HG03469 (cell line): ENCODE measurements at regions not wholly inside any gene's neighbourhood (a gene's known extent, or its start where the extent isn't known, plus 50 kb on each side); places are given as distances from the start of the nearest gene placed in this dataset.
A peak's percentile ranks its signal among the peaks of the same experiment; 100 is the strongest.

Source experiments
- ATAC-seq: cut with Tn5 transposase; IDR thresholded peaks from one replicate; pipeline ENCODE4 v1.9.1; 2021; ENCODE audit warnings: mild to moderate bottlenecking, moderate library complexity, moderate number of reproducible peaks; ENCODE audit not compliant: unreplicated experiment

- ATAC-seq: no peak
These were observed 69.8 kb upstream of the TMEM33 start for GRCh38 chr4:41865306-41865980.

- no peak for ATAC-seq
These were observed 76.1 kb upstream of the TMEM33 start for GRCh38 chr4:41859087-41859486.

DNA sequence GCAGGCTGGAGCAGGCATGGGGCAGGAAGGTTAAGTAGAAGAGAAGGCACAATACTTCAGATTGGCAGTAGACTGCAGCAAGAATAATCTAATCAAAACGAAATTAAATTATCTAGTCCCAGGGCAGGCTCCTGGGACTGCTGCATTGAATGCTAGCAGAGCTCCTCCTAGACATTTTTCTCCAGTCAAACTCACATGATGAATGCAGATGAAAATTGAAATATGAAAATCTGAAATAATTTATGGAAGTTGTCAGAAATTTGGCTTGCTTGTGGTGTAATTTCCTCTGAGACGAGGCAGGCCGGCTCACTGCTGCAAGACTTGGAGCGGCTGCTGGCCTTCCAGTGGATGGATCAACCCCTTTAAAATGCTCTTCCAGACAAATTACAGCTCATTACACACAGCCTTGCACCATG lies 78.0 kb upstream of the TMEM33 start:
- no peak for ATAC-seq

GRCh38 chr4:41856797-41857196 lies 78.4 kb upstream of the TMEM33 start:
- ATAC-seq: no peak

DNA sequence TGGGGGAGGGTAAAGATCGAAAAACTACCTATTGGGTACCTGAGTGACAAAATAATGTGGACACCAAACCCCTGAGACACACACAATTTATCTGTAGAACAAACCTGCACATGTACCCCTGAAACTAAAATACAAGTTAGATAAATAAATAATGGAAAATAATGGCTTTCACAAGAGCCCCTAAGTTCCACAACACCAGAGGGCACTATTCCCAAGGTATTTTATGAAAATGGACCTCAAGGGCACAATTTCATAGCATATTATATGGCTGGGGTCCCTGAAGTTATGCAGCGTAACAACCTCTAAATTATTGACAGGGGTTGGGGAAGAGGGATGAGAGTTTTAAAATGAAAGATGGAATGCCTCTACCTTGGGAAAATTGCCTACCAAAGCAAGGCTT lies 81.3 kb upstream of the TMEM33 start:
- no peak for ATAC-seq

DNA sequence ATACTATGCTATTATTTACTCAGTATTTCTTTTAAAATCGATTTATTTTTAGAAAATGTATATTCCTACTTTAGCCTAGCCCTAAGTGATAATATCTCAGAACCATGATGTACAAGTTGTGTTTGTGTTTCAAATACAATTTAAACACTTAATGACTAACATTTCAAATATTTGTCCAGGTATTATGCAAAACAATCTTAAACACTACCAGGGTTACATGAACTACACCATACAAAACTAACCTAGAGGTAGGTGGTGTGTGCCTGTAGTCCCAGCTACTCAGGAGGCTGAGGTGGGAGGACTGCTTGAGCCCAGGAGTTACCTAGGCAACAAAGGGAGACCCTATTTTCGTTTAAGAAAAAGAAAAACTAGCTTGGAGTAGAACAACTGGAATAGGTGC lies 83.0 kb upstream of the TMEM33 start:
- no peak for ATAC-seq

GRCh38 chr4:41851621-41852020 lies 83.6 kb upstream of the TMEM33 start:
- ATAC-seq: no peak

GRCh38 chr4:41844327-41844726 lies 90.9 kb upstream of the TMEM33 start:
- no peak for ATAC-seq

GRCh38 chr4:41839916-41840854 lies 91.7 kb upstream of the PHOX2B start:
- ATAC-seq: peak; percentile 83

GRCh38 chr4:41838590-41838989 lies 90.1 kb upstream of the PHOX2B start:
- no peak for ATAC-seq

GRCh38 chr4:41835321-41835995 lies 86.9 kb upstream of the PHOX2B start:
- ATAC-seq: no peak

DNA sequence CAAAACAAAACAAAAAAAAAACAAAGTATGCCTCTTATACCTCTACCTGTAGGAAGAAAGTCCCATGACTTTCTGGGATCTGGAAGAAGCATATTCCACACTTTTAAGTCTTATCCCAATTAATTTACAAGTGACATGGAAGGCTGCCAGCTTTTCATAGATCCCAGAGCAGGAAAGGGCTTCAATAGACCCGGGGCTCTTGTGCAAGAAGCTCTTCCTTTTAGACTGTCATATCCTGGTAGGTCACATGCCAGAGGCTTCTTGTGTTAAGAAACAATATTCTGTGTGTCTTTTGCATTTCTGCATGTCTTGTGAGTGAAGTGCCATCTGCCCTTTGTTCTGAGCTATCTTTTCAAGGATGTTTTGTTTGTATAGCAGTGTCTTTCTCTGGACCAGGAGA lies 84.4 kb upstream of the PHOX2B start:
- no peak for ATAC-seq

GRCh38 chr4:41822325-41822724 lies 73.8 kb upstream of the PHOX2B start:
- no peak for ATAC-seq

DNA sequence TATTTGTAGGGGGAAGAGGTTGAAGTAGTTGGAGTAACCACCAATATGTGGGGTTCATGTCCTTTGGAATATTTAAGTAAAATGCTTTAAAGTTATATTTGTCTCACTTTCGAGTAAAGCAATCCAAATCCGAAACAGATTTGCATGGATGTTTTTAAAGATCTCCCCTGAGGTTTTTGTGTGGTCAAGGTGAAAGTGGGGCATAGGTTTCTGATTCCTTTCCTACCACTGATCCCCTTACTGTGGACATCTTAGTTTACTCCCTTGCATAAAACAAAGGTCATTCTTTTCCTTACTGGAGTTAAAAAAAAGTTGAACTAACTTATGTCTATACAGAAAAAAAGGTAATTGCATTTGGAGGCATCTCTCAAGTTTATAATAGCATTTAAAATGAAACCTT lies 71.9 kb upstream of the PHOX2B start:
- no peak for ATAC-seq

- no peak for ATAC-seq
These were observed 71.1 kb upstream of the PHOX2B start for GRCh38 chr4:41819621-41820020.

DNA sequence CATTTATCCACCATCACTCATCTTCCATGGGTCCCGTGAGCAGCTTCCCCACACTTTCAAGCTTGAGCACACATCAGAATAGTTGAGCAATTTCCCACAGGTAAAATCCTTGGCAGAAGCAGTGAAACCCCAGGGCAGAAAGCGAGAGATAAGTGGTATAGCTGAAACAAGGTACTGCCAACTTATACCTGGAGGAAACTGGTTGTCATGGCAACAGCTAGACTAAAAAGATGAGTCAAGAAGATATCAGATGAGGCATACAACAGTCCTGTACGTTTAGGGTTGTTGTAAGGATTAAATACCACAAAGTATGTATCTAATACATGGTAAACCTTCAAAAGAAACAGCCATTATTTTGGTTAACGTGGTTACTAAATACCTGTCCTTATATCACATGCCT lies 66.9 kb upstream of the PHOX2B start:
- ATAC-seq: no peak

GRCh38 chr4:41814565-41814964 lies 66.0 kb upstream of the PHOX2B start:
- no peak for ATAC-seq

DNA sequence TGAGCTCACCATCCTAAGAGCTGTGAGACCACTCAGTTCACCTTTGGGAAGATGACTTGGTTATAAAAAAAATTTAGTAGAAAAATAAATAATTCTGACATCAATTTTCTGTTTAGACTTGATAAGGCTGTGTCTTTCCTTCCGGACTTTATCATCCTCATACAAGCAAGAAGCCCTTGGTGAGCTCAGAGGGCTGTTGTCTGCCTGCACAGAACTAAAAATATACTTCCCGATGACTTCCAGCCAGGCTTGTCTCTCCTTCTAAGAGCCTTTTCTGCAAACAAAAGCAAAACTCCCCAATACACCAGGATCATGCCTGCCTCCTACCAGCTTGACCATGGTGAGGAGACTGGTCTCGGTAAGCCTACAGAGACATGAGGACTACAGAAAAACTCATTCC lies 58.3 kb upstream of the PHOX2B start:
- ATAC-seq: no peak

DNA sequence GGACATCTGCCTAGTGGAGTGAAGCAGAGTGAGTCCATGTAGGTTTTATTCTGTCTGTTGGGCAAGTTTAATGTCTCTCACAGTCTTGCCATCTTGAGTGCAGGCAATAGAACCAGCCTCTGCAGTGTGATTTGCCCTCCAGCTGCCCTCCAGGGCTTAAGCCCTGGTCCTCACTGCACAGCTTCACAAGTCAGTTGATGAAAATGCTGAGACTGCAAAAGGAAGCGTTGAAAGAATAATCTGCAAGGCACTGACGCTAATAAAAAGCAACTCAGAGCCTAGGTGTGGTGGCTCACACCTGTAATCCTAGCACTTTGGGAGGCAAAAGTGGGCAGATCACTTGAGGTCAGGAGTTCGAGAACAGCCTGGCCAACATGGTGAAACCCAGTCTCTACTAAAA lies 54.1 kb upstream of the PHOX2B start:
- ATAC-seq: no peak

- ATAC-seq: no peak
These were observed 50.6 kb upstream of the PHOX2B start for GRCh38 chr4:41799126-41799525.
